Loucy (cell line): ENCODE measurements at regions not wholly inside any gene's neighbourhood (a gene's known extent, or its start where the extent isn't known, plus 50 kb on each side); places are given as distances from the start of the nearest gene placed in this dataset.

ENCODE experiments used
- CTCF ChIP-seq: fragments of 200-600 bp; sonication (generic); conservative IDR thresholded peaks from 2 replicates; pipeline ENCODE4 v1.5.1; 2014; ENCODE audit warnings: mild to moderate bottlenecking, antibody characterized with exemption, low read length
- EZH2phosphoT487 ChIP-seq: fragments of 200-600 bp; IDR thresholded peaks from 2 replicates; pipeline ENCODE4 v1.6.1; 2018; ENCODE audit warnings: antibody characterized with exemption, mild to moderate bottlenecking, moderate library complexity, borderline replicate concordance

GRCh38 chr10:110393866-110394265, 89.1 kb upstream of the SMNDC1 start:
- no peak for TF ChIP-seq CTCF
- no peak for TF ChIP-seq EZH2phosphoT487
